Ureter (tissue), 1 donor: ENCODE measurements at regions not wholly inside any gene's neighbourhood (a gene's known extent, or its start where the extent isn't known, plus 50 kb on each side); places are given as distances from the start of the nearest gene placed in this dataset.
"Not testable (repeated sequence)": the region's sequence is repeated elsewhere in the genome, so short reads cannot be mapped to it uniquely, and the experiment has no call there.

Source experiments
- DNase-seq: peaks from one replicate; pipeline ENCODE4 v3.0.0-alpha.2; 2020; ENCODE audit warnings: low spot score
- donor health status: DM: yes; HTN: yes; CAD: no.

DNA sequence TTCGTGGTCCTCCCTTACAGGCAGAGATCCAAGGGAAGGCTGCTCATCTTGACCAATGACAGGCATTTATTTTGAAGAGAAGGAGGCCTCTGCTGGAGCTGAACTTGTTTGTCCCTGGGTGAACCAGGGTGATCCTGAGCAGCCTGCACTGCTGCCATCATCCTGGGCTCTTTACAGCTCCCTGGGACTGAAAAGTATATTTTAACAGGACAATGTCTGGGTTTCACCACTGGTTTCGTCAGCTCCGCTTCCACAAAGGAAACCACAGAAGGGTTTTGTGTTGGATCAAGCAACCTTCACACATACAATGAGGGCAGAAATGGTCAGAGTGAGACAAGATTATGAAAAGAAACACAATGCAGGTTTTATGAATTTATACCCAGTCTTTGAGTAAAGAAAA is 400.7 kb upstream of the TPM1 start:
- DNase-seq = no peak

DNA sequence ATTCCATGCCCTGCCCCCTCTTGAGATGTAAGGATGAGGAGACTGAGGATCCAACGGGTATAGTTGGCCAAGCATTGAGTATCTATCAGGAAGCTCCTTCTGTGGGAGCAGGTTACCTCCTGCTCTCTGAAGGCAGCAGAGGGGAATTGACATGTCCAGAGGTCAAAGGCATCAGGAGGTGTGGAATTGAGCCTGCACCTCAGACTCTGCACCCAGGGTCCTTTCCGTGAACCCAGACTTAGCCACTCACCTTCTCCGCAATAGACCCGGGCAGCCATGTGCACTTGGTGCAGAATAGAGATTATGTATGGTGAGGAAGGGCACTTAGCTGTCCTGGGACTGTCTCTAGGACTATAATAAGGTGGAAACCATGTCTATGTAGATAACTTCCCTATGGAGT is 399.0 kb upstream of the TPM1 start:
- DNase-seq = no peak

DNA sequence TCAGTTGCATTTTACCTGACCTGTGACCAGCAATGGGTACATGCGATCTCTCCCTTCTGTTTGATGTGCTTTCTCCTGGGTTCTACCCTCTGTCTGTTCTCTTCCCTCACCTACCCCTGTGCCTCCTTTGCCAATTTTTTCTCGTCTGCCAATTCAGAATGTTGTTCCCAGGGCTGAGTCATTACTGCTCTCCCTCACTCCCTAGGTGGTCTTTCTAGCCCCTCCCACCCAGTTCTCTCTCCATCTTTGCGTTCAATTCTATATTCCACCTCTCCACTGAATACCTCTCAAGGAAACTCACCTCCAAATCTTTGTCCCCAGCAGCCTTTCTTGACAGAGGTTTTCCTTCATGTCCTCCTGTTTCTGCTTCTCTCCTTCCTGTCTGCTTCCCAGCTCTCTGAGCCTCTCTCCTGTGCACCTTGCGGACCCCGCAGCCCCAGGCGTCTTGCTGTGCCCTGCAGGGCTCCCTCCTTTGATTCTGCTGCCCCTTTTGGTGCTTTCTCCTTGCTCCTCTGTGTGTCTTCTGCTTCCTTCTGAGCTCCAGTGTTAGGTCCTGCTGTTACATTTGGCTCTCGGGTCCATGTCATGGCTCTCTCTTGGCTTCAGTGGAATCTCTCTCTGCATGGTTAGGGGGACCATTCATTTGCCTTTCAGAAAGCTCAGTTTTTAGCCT is 398.2 kb upstream of the TPM1 start:
- DNase-seq = no peak

DNA sequence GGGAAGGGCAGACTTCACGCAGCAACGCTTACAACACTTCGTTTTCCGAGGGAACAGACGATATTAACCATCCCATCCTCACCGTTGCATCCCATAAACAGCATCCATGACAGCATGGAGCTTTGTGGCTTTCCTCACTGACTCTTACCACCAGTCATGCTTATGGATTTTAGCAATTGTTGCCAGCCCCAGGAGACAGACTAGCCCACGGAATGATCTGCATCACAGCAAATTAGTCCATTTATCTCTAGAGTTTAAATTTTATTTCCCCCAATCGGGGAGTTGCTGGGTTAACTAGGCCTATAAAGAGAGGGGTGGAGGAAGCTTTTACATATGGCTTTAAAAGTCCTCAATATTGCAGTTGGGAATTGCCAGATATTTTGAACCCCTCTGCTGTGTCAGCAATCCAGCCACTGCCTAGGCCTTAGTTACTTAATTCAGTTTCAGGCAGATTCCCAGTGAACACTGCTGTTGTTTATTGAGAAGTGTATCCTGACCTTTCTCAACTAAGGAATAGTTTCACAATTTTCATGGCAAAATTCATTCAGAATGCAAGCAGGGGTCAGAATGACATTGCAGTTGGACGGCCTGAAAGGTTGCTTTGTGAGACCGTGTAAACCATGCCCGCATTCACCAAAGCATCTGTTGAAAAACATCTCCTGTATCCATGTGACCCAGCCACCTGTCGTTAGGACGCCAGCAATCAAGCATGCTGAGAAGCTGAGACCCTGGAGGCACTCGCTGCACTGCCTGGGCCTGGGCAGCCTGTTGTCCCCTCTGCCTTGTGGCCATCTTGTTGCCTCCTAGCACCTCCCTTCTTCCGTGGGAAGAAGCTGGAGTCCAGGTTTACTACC is 397.4 kb upstream of the TPM1 start:
- no peak for DNase-seq

DNA sequence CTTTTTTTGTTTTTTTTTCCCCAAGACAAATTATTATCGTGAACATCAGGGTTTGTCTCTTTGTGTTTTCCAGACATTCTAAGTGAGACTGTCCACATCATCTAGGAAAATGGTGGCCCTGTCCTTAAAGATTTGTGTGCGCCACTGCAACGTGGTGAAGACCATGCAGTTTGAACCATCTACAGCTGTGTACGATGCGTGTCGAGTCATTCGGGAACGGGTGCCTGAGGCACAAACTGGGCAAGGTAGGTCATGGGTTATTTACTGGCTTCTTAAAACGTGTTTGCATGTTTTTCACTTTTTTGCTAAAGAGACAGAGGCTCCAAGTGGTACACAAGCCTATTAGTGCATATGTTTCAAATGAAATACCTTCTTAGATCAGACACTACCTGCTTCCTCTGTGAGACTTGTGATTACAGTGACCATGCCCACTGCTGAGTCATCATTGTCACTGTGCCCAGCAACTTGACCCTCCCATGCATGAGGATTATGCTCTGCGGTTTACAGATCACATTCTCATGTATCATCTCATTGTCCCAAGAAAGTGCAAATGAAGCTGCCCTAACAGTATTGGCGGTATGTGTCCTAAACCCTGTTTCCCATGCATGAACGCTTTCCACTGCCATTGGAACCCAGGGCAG is 395.2 kb upstream of the TPM1 start:
- no peak for DNase-seq

DNA sequence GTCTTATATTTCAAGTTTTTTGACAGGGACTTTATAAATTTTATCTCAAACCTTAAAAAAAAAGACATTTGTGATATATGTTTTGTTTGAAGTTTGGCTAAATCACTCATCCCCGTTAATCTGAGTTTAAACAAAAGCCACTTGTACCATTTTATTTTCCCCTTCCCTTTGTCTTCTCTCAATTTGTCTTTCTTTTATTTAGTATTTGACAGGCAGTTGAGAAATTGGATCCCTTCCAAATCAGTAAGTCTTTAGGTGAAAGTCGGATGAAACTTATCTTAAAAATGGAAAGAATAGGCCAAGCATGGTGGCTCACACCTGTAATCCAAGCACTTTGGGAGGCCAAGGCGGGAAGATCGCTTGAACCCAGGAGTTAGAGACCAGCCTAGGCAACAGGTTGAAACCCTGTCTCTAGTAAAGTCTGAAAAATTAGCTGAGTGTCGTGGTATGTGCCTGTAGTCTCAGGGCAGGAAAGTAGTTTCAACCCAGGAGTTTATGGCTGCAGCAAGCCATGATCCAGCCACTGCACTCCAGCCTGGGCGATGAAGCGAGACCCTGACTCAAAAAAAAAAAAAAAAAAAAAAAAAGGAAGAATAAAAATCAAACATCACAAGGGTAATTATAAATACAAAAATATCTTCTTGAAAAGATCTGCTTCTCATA is 394.6 kb upstream of the TPM1 start:
- DNase-seq = no peak

DNA sequence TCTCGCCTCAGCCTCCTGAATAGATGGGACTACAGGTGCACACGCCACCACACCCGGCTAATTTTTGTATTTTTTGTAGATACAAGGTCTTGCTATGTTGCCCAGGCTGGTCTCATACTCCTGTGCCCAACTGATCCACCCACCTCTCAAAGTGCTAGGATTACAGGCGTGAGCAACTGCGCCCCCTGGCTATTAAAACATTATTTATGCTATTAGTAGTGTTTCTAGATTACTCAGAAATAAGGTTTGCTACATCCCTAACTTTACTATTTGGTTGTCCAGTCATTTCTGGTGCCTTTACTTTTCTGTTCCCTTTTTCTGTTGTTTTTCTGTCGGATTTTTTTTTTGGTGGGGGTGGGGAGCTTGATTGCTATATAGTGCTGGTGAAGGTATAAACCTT is 393.6 kb upstream of the TPM1 start:
- DNase-seq = no peak

DNA sequence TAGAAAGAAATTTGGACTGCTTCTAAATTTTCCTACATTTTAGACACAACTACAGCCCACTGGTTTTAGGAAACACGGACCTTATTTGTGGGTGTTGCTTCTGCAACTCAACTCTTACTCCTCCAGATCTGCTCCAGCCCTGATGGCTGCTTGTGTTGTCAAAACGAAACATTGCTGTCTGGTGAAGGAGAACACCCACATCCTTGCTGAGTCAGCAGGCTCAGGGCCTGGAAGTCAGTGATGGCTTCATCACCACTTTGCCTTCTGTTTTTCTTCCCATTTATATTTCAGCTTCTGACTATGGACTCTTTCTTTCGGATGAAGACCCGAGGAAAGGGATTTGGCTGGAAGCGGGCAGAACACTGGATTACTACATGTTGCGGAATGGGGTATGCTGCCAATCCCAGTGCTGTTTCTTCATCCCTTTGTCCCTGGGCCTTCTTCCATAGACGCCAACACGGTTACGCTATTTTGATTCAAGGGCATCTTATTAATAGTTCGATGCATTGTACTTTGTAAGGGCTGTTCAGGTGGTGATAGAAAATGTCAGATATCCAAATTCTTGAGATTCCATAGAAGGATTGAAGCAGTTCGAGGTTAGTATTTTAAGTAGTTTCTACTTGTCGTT is 392.6 kb upstream of the TPM1 start:
- no peak for DNase-seq

DNA sequence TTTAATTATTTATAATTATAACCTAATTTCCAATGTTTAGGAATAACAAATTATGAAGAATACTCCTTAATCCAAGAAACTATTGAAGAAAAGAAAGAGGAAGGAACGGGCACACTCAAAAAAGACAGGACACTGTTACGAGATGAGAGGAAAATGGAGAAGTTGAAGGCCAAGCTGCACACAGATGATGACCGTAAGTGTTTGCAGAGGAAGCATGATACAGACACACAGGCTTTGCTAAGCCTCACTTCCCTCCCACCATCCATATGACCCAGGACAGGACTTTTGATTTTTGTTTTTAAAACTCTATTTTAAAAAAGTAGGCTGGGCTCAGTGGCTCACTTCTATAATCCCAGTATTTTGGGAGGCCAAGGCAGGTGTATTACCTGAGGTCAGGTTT is 389.4 kb upstream of the TPM1 start:
- no peak for DNase-seq

DNA sequence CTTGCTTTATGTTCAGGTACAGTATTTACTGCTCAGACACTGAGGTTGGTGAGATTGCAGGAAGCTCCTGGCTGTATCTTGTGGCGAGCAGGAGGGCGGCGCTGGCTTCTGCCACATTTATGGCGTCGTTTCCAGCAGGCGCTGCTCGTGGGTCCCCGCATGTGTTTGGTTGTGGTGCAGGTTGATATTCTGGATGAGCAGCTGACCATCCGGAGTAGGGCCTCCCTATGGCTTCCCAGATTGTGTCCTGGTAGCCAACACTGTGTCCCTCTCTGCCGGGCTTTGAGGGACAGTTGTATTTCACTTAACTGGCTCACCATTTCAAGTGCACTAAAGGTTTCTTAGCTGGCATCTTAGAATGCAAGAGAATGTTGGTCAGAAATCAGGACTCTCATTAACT is 386.5 kb upstream of the TPM1 start:
- DNase-seq = no peak

DNA sequence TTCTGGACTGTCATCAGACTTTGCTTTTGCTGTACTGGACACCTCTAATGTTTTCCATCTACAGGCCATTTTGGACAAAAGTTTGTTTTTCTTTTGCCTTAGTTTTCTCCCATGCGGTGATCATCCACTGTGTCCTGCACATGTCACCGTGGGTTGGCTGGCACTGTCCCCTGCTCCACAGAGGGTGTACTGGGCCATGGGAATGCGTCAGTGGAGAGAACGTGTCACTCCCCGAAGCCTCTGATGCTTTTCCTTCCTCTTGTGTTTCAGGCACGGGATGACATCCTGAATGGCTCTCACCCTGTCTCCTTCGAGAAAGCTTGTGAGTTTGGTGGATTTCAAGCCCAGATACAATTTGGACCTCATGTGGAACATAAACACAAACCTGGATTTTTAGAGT is 385.0 kb upstream of the TPM1 start:
- not testable (repeated sequence) for DNase-seq

DNA sequence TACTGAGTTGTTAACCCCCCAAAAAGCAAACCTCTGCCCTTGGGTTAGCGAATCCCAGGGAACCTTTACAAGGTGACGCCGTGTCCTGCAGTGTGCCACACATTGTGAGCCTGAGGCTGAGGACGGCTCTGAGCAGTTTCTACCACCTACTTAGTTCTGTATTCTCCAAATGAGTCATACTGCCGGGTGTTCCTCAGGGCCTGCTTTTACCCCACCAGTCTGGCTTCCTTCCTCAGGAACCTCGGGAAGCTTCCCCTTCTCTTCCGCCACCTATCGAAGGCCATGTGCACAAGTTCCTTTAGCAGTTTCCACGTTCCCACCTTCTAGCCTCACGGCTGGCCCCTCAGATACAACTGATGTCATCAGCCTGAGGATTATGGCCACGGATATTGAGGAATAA is 384.0 kb upstream of the TPM1 start:
- no peak for DNase-seq

DNA sequence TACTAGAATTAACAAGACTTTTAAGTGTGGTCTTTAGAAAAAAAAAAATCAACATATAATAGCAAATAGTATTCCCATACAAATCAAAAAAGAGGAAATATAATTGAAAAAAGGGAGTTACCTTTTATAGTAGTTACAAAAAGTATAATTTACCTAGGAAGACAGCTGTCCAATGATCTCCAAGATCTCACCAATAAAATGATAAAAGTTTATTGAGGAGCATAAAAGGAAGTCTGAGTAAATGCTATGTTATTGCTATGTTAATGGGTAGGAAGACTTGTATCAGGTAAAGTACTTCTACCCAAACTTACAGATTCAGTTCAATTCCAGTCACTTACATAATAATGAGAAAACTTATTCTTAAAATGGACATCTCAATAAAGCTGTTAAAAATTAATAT is 379.0 kb upstream of the TPM1 start:
- DNase-seq = no peak

DNA sequence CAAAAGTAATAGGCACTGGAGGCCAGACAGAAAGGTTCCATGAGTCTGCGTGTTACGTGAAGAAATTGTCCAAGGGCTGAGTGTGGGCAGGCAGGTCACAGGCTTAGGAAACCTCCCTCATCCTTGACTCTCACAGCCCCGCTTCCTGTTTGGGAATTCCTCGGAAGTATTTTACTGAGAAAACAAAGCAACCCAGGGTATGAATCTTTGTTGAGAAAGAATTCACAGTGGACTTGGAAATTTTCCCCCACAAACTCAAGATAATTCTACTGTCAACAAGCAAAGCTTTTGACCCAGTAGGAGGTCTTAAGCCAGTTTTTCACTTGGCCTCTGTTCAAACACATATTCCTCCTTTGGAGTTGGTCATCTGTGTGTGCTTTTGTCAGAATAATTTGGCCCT is 377.1 kb upstream of the TPM1 start:
- no peak for DNase-seq

DNA sequence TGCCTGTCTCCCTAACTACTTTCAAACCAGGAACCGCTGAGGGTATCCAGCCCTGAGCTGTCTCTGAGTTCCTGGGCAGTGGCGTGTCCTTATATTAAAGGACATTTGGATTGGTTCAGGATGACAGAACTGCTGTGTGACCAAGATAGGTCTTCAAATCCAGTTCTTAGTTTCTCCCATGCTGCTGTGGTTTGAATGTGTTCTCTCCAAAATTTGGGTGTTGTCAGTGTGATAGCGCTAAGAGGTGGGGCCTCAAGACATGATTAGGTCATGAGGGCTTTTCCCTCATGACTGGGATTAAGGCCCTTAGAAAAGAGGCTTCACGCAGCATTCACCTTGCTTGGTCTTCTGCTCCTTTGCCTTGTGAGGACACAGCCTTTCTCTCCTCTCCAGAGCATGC is 376.5 kb upstream of the TPM1 start:
- no peak for DNase-seq

DNA sequence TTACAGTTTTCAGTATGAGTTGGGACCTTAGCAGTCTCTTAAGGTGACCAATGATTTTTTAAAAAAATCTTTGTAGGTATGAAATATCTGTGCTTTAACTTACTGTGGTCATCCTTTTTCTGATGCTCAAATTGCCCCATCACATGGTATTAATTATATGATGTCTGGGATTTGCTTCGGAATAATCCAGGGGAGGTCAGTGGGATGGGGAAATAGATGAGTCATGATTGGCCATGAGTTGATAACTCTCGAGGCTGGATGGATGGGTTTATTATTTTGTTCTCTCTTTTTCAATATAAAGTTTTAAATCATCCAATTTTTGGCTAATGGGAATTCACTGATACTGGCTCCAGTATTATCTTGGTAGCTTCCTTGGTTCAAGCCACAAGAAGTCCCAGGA is 370.3 kb upstream of the TPM1 start:
- DNase-seq = no peak

DNA sequence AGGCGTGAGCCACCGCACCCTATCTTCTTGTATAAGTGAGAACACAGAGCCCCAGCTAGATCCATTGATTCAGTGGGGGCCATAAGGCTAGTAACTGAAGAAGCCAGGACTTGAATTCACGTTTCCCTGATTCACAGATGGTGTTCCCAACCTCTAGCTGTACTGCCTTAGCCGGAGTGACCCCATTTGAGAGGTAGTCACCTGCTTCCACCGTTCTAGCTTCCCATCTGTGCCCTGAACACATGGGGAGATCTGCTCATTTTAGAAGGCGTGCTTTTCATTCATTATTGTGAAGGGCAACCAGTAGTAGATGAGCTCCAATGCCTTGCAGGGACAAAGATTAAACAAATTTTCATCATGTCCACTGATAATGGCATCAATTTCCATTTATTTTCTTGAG is 365.7 kb upstream of the TPM1 start:
- no peak for DNase-seq

DNA sequence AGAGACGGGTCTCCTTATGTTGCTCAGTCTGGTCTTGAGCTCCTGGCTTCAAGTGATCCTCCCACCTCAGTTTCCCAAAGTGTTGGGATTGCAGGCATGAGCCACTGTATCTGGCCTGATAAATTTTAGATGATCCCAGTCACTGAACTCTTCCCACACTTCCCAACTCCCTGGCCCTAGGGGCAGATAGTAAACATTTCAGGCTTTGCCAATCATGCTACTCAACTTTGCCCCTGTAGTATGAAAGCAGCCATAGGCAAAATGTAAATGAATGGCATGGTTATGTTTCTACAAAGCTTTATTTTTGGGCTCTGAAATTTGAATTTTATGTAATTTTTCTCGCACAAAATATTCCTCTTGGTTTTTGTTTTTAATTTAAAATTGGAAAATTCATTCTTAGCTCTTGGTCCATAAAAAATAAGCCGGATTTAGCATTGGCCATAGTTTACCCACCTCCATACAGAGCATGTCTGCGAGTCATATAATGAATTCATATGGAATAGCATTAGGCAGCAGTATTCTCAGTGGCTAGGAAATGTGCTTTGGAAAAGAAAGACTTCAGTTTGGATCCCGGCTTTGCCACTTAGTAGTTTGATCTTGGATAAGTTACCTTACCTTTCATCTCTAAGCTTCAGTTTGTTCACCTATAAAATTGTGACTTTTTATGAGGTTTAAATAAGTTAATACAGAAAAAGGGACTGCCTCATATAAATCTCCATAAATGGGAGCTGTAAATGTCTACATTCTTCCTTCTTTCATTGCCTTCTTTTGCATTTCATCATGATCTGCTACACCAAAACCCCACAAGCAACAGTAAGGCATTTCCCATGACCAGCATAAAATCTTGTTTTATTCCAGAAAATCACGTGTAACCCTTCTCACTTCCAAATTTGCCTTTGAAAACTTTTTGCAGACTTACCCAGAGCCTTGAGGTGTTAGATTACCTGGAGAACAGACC is 360.3 kb upstream of the TPM1 start:
- no peak for DNase-seq

DNA sequence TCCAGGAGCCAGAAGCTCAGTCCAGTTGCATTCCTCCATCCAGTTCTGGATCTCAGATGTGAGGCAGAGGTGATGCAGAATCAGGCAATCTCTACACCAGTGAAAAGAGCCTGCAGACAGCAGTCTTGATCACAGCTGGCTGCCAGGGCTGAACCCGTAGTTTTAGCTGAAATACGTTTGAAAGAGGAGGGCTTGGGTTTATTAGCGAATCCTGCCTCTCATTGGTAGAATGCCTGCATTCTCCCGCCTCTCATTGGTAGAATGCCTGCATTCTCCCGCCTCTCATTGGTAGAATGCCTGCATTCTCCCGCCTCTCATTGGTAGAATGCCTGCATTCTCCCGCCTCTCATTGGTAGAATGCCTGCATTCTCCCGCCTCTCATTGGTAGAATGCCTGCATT is 359.4 kb upstream of the TPM1 start:
- not testable (repeated sequence) for DNase-seq

DNA sequence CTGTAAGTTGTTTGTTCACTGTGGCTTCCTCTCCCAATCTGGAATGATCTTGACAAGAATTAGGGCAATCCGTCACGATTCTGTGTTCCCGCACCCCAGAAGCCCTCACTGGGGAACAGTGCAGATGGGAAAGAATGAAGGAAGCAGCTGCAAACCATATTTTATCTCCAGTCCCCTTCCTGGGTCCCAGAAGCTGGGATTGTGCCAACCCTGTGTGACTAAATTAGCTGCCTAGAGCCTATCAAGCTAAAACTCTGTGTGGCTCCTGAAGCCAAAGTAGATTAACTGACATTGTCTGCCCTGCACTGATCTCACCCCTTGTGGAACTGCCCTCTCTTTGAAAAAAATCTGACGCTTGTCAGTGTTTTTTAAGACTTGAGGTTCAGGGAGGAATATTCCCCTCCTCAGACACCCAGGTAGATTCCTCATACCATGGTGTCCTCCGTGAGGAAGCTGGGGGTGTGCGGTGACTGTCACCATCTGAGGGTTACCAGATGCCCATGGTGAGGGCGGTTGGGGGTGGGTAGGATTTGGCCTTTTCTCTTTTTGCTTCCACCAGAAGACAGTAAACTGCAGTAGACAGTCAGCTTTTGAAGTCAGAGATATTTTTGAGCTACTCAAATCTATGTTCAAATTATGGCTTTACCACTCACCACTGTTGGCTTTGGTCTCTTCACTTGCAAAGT is 358.3 kb upstream of the TPM1 start:
- no peak for DNase-seq
